NCI-H345 treated with DMSO at 0.1 percent for 48 hours (cell line): ENCODE measurements at regions not wholly inside any gene's neighbourhood (a gene's known extent, or its start where the extent isn't known, plus 50 kb on each side); places are given as distances from the start of the nearest gene placed in this dataset.

Experiments
- DNase-seq: peaks from one replicate; lab custom pipeline; 2025; ENCODE audit not compliant: unreplicated experiment; lab: John Stamatoyannopoulos, UW

DNA sequence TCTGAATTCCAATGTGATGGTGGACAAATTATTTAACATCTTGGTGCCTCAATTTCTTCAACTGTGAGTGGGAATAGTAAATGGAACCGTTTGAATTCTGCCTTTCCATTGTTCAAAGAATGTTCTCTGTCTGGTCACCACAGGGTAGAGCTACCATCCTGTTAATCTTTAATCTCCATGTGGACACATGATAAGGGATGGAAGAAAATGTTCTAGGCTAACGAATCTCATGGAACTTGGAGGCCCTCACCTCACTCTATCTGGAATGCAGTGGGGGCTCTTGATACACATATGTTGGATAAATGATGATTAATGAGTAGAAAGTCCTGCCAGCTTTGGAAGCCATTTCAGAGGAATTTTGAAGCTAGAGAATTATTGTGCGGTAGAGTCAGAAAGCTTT lies 118.5 kb upstream of the HABP2 start:
- DNase-seq: no peak

DNA sequence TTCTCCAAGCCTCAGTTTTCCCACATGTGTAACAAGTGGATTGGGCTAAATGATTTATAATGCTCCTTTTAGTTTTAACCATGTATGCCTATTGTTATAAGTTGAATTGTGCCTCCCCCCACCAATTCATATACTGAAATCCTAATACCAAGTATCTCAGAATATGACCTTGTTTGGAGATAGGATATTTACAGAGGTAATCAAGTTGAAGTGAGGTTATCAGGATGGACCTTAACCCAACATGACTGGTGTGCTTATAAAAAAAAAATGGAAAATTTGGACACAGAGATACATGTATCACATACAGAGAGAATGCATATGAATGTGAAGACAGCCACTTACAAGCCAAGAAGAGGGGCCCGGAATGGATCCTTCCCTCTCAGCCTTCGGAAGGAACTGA lies 117.9 kb upstream of the HABP2 start:
- DNase-seq: no peak

DNA sequence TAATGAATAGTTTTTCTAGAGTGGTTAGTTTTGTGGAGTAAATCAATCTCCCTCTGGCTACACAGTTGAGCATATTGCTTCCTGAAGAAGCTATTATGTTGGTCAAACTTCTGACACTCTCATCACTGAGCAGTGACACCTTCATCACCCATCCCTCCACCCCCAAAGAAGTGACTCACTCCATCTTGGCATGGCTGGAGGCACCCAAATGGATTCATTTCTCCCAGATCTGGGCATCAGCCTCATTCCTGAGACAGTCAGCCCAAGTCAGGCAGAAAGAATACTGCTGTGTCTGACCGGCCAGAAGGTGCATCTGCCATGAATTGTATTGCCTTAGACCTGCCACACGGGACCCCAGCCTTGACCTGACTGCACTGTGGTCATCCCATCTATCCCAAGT lies 117.0 kb upstream of the HABP2 start:
- no peak for DNase-seq

DNA sequence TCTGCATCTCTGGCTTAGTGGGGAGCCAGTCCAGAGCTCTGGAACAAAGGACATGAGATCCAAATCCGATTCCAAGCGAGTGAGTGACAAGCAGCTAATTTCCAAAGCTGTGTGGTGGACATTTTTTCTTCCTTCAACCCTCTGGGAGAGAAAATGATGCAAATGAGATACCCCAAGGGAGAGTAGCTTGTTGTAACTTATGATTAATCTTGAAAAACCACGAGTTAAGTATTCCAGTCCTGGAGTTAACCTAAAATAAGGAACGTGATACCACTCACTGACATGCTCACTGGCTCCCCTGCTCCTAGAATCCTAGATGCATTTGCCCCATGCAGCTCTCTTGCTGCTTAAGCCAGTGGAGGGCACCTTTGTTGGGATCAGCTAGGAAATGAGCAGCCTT lies 116.0 kb upstream of the HABP2 start:
- DNase-seq: no peak

DNA sequence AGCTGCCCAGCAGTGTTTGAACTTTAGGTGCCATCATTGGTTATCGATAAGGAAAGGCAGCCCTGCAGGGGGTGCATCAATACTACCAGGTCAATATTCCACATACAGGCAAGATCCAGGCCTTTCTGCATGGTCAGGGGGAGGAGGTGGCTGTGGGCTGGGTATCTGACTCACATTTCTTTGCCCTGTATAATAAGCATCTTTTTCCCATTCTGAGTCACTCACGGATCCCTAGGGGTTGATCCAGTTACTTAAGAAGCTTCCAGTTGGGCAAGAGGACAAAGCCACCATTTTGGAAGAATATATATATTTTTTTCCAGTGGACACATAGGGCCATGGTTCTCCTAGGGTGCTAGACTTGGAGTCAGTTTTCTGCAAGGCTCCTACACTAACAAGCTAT lies 114.2 kb upstream of the HABP2 start:
- DNase-seq: no peak

DNA sequence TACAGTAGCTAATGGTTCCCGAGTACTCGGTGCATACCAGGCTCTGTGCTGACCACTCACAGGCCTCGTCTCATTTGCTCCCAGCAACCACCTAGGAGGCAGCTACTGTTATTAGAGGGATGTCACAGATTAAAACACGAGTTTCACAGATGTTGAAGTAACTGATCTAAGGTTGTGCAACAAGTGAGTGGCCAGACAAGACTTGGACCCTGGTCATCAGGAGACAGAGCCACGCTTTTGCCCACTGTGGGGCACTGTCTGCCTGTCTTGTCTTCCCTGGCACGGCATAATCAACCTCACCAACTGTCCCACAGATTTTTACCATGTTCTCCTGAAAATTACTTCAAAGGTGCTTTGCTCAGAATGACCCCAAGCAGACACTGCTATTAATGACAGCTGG lies 111.6 kb upstream of the HABP2 start:
- DNase-seq: no peak

DNA sequence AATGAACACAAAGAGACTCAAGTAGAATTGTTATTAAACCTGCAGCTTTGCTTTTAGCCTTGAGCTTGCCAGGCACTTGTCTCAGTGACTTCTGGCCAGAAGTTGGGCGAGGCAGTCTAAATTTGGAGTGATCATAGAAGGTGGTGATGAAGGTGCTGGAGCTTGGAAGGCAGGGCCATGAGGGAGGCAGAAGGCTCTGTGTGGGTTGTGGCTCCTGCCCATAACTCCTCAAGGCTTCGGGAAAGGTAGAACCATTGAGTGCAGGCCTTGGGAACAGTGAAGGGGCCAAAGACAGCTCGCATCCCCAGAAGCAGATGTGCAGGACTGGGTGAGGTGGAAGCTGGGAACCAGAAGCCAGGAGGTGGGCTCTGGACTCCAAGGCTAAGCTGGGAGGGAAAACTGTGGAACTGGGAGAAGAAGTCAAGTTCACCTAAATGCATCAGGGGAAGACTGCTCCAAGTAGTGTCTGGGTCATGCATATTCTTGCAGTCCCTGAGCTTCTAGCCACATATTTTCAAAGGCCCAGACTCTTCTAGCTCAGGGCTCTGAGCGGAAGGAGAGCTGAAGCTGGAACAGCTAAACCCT lies 111.1 kb upstream of the HABP2 start:
- DNase-seq: no peak

DNA sequence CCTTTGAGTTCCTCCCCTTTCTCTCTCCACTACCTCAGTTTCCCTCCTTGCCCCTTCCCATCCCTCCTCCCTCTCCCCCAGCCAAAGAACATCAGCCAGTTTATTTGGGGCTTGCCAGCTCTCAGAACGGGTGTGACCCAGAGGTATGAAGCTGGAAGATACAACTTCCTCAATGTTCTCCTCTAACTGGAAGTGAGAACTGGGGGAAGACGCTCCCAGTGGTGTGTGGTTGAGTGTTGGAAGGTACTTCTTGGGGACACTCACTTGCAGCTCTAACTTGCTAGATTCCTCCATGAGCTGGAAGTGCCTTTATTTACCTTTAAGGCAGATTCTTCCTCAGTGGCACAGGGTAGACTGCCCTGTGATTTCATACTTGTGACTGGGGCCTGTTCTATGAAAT lies 110.5 kb upstream of the HABP2 start:
- no peak for DNase-seq

DNA sequence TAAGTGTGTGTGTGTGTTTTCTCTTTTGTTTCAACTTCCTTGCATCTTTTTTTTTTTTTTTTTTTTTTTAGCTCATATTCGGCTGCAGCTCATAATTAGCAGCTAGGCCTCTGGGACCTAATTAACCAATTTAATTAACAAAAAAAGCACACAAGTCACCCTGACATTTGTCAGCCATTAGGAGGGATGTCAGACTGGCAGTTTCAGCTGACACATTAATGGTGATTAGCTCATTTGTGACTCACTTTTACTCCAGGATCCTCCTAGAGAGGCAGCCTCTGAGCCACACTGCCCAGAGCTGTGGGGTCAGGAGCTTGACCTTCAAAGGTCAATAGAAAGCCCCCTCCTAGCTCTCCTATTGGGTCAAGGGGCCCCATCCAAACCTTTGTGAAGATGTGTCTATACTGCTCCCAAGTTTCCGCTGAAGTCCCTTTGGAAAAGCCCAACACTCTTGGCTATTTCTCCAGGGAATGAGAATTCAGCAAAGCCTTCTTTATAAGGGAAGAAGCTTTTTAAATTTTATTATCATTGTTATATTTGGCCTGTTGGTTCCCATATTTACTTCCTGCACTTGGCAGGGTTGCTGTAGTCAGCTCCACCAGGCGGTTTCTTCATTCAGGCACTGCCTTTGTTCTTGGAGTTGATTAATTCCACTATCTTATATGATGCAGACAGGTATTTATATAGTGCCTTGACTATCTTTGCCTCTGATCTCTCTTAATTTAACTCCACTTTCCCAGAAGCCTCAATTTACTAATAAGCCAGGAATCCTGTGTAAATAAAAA lies 109.5 kb upstream of the HABP2 start:
- DNase-seq: no peak

DNA sequence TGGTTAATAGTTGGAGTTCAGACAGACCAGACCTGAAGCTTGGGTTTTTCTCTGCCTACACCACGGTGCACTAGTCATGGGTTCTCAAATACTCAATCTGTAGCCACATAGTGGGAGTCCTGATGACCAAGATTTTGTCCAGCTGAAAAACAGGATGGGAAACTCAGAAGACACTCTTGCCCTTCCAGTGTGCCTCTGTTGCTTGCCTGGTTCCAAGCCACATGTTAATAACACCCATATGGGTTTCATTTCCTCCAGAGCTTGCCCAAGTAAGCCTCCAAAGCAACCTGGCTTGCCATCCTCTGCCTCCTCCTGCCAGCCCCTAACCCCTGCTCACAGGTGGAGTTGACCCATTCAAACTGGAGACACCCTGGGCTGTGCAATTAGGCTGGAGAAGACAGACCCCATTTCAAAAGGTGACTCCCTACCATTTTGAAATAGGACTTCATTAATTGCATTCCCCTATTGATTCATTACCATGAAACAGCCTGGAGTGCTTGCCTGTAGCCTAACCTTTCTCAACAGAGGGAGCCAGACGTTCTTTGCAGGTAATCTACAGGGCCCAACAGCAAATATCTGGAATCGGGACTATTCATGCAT lies 108.0 kb upstream of the HABP2 start:
- no peak for DNase-seq

DNA sequence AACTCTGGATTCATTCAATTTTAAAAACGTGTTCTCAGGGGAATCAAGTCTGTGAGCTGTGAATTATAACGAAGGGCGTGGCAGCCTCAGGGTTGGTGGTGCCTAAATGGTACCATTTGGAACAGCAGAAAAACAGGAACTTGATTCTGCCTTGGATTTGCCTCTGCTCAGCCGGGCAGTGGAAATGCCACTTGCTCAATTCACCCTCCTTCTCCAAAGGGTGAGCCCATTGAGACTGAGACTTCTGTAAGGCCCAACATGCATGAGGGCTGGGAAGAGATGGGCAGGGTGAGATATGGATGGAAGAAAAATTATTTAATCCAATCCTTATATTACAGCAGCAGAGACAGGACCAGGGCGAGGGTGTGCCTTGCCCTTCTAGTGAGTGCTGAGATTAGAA lies 107.1 kb upstream of the HABP2 start:
- no peak for DNase-seq

DNA sequence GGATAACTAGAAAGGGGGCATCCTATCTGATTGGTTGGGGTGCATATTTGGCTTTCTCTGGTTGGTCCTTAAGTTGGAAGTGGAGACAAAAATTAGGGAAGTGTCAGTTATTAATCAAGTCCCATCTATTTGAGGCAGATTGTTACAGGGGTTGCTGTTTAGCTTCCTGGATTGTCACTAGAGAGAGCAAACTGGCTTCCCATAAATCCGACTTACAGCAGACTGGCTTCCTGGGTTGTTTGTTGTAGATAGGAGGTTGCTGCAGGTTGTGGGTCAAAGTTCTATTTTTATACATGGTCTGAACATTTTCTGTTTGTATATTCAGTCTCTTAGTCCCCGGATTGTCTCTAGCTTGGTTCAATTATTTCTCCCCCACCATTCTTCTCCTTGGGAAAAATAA lies 106.1 kb upstream of the HABP2 start:
- no peak for DNase-seq

DNA sequence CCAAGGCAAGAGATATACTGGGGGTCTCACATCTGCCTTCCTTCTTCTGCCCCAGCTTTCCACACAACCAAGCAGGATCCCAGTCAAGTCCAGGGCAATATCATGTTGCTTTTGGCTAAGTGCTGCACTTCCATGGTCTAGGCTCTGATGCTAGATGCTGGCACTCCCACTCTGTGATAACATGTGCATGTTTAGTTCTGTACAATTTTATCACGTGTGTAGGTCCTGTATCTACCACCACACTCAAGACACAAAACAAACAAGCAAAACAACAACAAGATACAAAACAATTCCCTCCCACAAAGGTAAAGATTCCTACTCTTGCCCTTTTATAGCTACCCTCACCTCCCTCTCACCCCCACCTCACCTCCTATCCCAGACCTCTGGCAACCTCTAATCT lies 105.6 kb upstream of the HABP2 start:
- DNase-seq: no peak

DNA sequence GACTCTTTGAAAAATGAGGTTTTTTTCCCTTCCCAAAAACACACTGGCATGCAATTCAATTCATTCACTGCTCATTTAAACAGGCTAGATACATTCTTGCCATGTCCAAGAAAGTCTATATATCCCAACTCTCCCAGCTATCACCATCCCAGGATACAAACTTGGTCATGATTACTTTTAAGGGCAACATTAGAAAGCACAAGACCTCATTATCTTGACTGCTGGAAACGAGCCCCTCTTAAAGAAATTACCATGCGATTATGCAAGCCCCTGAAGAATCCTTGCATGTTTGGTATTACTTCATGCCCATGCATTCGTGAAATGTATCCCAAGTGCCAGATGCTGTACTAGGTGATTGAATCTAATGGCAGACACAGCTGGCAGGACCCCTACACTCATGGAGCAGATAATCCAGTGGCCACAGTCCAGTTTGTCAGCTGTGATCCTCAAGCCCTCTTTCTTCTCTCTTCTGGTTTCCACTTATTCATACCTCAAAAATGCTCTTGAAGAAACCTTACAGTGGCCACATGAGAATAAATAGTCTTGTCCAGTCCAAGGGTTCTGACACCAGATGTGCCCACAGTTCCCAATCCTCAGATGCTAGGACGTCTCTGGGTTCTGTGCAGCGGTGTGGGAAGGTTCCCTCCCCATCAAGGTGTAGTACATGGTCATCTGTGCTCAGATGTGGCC lies 103.7 kb upstream of the HABP2 start:
- no peak for DNase-seq

DNA sequence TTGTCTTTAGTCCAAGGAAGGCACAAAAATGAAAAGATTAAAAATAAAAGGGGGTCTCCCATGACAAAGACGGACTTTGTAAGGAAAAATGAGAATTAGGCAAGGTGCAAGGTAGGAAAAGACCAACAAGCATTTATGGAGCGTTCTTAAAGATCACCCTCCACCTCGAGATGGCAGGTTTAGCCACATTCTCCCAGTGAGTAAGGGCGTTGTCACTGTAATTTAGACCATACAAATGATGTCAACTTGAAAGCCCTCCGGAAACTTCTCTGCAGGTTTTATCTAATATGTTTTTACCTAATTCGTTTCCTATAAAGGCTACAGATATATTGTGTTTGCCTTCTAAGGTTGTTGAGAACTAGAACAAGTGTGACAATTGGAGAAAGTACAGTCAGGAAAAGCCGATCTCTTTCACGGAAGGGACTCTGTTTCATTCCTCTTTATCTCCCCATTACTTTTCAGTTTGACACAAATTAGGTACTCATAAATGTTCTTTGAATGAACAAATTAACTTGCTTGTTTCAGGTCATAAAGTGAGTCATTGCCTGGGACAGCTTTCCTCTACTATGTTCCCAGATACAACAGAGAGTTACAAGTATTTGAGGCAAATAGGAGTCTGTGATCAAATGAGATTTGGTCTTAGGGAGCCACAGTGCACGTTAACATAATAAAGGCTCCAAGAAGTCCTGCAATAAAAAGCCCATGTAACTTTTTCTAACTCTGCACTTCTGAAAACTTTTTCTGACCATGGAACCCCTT lies 102.6 kb upstream of the HABP2 start:
- no peak for DNase-seq

DNA sequence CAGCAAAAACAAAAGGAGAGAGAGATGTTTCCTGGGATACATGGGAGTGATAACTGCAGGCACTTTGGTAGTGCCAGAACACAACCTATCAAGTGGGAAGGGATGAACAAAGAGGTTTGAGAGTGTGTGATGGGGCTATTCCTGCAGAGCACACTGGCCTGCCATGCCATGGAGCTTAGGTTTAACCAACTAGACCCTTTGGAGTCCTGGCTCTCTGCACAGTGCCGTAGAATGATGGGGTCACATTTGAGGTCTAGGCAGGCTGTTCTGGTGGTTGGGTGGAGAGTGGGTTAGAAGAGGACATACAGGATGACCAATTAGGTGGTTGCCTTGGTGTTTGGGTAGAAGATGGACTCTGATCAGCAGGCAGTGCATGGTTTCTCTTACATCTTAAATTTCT lies 101.9 kb upstream of the HABP2 start:
- no peak for DNase-seq

DNA sequence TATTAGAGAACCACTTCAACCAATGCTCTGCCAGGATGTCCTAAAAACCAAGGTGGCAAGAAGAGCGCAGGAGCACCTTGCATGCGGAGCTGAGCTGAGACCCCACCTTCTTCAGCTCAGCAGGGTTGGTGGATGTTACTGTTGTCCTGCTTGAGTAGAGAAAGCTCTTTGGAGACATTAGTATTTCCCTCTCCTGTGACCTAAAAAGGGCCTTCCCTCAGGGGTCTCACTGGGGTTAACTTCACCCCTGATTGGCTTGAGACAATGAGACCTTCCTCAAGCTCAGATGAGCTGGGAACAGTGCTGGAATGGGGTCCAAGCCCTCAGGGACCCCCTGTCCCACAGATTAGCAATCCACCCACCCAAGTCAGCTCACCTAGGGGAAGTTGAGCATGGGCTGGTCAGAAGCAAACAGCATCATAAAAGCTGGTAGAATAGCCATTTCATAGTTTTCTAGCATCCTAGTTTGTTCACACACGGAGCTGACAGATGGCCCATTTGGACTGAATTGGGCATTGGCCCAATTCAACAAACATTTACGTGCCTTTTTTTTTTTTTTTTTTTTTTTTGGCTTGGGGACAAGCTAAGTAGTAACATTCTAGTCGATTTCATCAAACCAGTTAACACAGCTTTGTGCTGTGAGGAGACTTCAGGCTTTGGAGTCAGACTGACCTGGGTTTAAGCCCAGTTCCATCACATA lies 100.6 kb upstream of the HABP2 start:
- no peak for DNase-seq

DNA sequence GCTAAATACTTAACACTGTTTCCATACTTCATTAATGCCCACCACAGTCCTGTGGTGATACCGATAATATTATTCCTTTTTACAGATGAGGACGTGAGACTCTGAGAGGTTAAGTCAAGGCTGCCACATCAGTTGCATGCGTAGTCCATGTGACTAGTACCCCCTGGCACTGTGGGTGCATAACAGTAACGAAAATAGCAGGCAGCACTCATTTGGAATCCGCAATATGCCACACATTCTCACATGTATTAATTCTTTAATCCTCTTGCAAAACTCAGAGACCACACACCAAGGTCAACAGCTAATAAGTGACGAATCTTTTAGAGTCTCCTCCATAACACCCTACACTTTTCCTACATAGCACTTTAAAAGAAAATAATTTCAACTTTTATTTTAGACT lies 99.5 kb upstream of the HABP2 start:
- no peak for DNase-seq

DNA sequence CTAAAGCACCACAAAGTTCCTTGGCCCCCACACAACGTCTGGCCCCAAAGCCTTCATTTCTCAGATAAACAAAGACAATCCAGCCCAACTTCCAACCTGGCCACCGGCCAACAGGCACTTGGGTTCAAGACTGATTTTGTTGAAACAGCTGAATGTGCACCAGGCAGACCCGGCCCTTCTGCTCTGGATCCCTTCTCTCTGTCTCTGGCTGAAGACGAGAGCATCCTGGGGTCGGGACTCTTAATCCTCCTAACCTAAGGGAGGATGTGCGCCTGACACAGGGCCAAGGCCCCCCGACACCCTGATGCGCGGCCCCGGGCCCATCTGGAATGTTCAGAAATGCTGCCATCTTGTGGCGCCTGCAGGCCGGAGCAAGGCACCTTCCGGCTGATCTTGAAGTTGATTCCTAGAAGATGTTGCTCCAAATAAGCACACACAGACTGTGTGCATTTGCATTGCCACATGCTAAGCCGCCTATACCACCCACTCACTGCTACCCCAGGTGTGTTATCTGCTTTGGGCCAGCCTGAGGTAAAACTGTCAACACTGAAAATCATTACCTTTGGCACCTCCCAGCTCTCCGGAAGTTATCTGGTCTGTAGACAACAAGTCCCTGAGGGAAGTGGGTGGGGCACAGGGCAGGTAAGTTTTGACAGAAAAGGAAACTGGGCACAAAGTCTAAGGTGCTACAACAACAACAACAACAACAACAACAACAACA lies 98.4 kb upstream of the HABP2 start:
- DNase-seq: no peak

DNA sequence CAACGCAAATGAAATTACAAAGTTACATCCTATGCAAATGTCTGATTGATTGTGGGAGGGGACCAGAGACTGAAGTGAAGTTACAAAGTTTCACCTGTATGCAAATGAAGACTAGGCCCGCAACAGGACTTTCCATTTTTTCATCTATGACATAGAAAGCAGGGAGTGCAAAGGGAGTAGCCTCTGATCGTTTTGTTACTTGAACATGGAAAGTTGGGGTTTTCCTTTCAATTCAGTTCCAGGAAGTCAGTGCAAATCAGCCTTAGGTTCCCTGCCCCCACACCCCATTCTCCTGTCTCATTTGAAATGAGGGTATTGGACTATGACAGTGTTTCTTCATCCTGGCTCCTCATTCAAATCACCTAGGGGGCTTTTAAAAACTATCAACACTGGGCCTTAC lies 96.9 kb upstream of the HABP2 start:
- no peak for DNase-seq
